HG03066 (cell line): ENCODE measurements at regions not wholly inside any gene's neighbourhood (a gene's known extent, or its start where the extent isn't known, plus 50 kb on each side); places are given as distances from the start of the nearest gene placed in this dataset.
A peak's percentile ranks its signal among the peaks of the same experiment; 100 is the strongest.

ENCODE experiments used
- ATAC-seq: cut with Tn5 transposase; IDR thresholded peaks from one replicate; pipeline ENCODE4 v1.9.1; 2021; ENCODE audit warnings: low read depth; ENCODE audit not compliant: unreplicated experiment

- ATAC-seq, result no peak
Measured at GRCh38 chr4:122555216-122555615, 65.7 kb downstream of the IL21 start.

- no peak for ATAC-seq
Measured at GRCh38 chr4:122553432-122553831, 67.4 kb downstream of the IL21 start.

GRCh38 chr4:122552898-122553297 lies 68.0 kb downstream of the IL21 start:
- ATAC-seq, result no peak

GRCh38 chr4:122548886-122549630 lies 71.8 kb downstream of the IL21 start:
- ATAC-seq, result no peak

- ATAC-seq, result no peak
Measured at GRCh38 chr4:122548452-122548851, 72.4 kb downstream of the IL21 start.

GRCh38 chr4:122542411-122543236 lies 78.2 kb downstream of the IL21 start:
- ATAC-seq, result peak; percentile 81

DNA sequence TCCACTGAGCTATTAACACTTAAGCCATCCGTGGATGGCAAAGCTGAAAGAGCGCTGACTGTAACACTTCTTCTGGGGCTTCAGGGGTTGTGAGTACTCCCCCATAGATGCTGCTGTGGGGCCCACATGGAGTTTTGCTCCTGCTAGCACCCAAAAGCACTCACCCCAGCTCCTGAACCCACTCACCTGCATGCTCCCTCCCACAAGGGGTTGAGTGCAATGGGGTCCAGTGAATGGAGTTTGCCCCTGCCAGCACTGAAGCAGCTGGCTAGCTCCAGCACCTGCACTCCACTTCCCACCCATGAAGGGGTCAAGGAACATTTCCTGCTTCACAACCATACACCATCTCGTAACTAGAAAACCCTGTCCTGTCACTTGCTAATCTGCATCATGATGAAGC lies 78.9 kb downstream of the IL21 start:
- peak; percentile 3 for ATAC-seq

- no peak for ATAC-seq
Measured at GRCh38 chr4:122540838-122541237, 80.0 kb downstream of the IL21 start.

DNA sequence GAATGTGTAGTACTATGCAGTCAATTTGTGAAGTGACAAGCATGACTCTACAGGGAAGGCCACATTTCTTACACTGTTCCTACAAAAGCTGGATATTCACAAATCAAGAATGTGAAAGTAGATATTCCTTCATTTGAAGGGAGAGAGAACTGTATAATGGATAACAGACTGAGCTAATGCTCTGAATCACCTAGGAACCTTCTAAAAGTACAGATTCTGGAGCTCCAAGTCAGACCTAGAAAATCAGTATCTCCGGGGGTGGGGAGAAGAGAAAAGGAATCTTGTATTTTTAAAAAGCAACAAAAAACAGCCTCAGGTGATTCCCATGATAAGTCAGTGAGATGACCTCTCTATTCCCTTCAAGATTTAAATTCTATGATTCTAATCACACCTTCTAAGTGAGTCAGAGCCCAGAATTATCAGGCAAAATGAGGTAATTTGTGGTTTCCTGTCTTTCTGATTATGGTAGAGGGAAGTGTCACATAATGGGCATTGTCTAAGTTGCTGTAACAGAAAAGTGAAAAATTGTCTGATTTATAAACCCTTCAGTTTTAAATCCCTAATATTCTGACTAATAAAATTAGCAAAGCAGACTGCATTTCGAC lies 80.9 kb downstream of the IL21 start:
- ATAC-seq, result no peak

- ATAC-seq, result no peak
Measured at GRCh38 chr4:122537388-122538135, 81.0 kb upstream of the IL2 start.

DNA sequence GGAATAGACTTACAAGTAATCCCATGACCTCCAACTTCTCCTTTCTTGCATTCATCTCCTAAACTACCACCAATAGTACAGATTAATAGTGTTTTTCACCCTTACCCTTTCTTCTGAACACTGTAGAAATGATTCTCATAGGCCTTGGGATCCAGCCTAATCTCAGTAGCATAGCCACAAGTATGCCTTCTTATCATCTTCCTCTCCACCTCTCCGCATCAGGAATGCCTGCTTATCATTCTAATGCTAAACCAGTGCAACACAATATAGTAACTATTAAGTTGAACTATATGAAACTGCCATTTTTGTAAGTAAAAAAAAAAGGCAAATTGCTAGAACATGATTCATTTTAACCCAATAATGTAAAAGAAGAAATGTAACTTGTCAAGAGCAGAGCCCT lies 79.5 kb upstream of the IL2 start:
- no peak for ATAC-seq

DNA sequence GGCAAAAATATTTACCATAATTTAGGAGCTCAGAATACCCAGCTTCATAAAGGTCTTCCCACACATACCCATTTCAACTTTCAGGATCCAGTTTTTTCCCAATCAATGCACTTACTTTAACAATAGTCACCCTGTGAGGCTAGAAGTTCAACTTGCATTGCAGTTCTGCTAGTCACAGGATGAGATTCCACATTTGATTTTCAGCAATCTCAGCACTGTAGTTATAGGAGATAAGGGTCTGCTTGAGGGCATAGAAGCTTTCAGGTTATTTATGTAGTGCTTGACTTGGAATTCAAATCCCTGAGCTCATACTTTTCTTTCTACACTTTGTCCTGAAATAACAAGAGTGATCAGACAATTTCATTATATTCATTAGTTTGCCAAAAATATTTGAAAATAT lies 78.3 kb upstream of the IL2 start:
- ATAC-seq, result no peak

GRCh38 chr4:122533841-122534240 lies 77.3 kb upstream of the IL2 start:
- no peak for ATAC-seq

- no peak for ATAC-seq
Measured at GRCh38 chr4:122532766-122533165, 76.2 kb upstream of the IL2 start.

GRCh38 chr4:122531514-122531913 lies 75.0 kb upstream of the IL2 start:
- no peak for ATAC-seq

DNA sequence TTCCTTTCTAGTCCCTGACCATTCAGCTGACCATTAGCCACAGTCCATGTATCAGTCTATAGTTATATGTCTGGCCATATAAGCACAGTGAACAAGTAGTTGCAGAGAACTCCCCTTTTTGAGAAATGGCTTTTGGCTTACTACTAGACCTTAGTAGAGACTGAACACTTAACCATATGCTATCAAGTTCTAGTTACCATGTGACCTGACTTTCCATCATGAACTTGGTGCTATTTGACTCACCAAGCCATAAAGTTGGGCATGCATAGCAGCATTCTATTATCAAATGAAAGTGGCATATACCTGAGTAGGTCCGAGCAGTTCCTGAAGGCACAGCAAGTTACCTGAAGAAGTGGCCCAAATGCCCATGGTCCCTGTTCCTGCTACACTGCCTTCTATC lies 74.5 kb upstream of the IL2 start:
- no peak for ATAC-seq

- ATAC-seq, result no peak
Measured at GRCh38 chr4:122528879-122529278, 72.4 kb upstream of the IL2 start.

DNA sequence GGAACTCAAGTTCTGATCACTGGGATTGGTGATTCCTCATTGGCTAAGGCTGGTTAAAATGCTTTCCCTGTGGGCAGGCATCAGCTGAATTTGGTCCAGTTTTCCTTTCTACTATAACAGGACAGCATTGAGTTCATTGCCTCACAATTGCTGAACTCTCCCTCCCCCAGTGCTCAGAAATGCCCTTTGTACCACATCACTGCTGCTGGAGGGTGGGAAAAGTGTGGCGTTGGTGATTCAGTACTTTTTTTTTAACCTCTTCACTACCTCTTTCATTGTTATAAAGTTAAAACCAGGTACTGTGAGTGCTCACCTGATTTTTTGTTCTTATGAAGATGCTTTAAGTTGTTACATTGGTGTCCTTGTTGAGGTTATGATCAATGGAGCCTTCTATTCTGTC lies 69.3 kb upstream of the IL2 start:
- ATAC-seq, result no peak

DNA sequence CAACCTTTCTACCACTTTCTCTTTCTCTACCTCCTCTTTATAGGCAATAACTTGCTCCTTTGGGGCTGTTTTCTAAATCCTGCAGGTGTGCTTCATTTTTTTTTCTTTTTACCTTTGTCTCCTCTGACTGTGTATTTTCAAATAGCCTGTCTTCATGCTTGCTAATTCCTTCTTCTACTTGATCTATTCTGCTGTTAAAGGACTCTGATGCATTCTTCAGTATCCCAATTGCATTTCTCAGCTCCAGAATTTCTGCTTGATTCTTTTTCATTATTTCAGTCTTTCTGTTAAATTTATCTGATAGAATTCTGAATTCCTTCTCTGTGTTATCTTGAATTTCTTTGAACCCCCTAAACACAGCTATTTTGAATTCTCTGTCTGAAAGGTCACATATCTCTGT lies 67.7 kb upstream of the IL2 start:
- ATAC-seq, result no peak

DNA sequence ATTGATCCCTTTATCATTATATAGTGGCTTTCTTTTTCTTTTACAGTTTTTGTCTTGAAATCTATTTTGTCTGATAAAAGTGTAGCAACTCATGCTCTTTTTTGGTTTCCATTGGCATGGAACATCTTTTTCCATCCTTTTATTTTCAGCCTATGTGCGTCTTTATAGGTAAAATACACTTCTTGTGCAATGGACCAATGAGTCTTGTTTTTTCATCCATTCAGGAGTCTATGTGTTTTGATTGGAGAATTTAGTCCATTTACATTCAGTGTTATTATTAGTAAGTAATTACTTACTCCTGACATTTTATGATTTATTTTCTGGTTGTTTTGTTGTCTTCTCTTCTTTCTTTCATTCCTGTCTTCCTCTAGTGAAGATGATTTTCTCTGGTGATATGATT lies 66.4 kb upstream of the IL2 start:
- no peak for ATAC-seq

DNA sequence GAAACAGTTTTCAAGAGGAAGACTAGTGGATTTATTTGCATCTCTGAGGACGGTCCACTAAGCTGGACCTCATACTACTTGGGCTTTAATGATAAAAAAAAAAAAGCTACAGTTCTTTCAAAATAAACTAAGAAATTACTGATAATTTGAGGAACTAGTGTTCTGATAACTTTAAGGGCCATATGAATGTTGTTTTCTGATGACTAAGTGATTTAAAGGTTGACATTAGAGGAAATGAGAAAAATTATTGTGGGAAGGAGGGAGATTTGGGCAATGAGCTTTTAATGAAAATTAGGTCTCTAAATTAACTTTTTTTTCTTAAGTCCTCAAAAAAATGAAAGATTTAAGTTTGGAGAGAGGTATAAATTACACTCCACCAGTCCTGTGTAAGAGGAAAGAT lies 60.8 kb upstream of the IL2 start:
- no peak for ATAC-seq
